ENCODE measurements at regions not wholly inside any gene's neighbourhood (a gene's known extent, or its start where the extent isn't known, plus 50 kb on each side); places are given as distances from the start of the nearest gene placed in this dataset.

DNA sequence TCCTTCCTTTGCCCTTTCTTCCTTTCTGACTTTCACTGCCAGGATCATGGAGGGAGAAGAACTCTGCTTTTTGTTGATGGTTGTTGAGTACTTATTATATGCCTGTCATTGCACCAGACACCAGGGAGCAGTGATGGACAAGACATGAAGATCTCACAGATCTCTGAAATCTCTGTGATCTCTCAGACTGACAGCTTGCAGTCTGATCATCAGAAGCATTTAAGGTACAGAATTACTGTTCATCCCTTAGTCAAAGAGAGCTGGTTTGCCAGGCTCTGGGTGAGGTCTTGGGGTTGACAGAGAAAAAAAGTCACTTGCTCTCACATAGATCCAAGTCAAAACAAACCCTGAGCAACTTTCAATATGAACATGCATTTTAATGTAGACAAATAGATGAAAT lies 299.5 kb upstream of the FMN2 start:
- TF ChIP-seq, protein P1, sequence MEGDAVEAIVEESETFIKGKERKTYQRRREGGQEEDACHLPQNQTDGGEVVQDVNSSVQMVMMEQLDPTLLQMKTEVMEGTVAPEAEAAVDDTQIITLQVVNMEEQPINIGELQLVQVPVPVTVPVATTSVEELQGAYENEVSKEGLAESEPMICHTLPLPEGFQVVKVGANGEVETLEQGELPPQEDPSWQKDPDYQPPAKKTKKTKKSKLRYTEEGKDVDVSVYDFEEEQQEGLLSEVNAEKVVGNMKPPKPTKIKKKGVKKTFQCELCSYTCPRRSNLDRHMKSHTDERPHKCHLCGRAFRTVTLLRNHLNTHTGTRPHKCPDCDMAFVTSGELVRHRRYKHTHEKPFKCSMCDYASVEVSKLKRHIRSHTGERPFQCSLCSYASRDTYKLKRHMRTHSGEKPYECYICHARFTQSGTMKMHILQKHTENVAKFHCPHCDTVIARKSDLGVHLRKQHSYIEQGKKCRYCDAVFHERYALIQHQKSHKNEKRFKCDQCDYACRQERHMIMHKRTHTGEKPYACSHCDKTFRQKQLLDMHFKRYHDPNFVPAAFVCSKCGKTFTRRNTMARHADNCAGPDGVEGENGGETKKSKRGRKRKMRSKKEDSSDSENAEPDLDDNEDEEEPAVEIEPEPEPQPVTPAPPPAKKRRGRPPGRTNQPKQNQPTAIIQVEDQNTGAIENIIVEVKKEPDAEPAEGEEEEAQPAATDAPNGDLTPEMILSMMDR (conservative IDR thresholded peaks at IDR 0.05; ENCODE audit: low read depth, low read length), result no peak
- TF ChIP-seq RCOR1 (IDR thresholded peaks at IDR 0.05; ENCODE audit: insufficient replicate concordance, low read length) (no peak), POLR2A (IDR thresholded peaks at IDR 0.05; ENCODE audit: low read depth, low read length) (no peak), CEBPB (IDR thresholded peaks at IDR 0.05; ENCODE audit: low read depth, low read length) (no peak), BHLHE40 (IDR thresholded peaks at IDR 0.05; ENCODE audit: low read depth, low read length) (no peak), CHD1 (IDR thresholded peaks at IDR 0.05; ENCODE audit: low read depth, low read length) (no peak), MAZ (IDR thresholded peaks at IDR 0.05; ENCODE audit: borderline replicate concordance, low read depth, low read length) (no peak), RAD21 (IDR thresholded peaks at IDR 0.05; ENCODE audit: low read length) (no peak), NFE2L2 (IDR thresholded peaks at IDR 0.05; ENCODE audit: low read depth, low read length) (no peak), MAFK (IDR thresholded peaks at IDR 0.05; ENCODE audit: low read depth, low read length) (no peak)
- TF ChIP-seq, protein P2, sequence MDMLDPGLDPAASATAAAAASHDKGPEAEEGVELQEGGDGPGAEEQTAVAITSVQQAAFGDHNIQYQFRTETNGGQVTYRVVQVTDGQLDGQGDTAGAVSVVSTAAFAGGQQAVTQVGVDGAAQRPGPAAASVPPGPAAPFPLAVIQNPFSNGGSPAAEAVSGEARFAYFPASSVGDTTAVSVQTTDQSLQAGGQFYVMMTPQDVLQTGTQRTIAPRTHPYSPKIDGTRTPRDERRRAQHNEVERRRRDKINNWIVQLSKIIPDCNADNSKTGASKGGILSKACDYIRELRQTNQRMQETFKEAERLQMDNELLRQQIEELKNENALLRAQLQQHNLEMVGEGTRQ (IDR thresholded peaks at IDR 0.05; ENCODE audit: low read depth, low read length), result no peak

All from IMR-90 (cell line).